Retinal pigment epithelial cell (primary cell): ENCODE measurements at regions not wholly inside any gene's neighbourhood (a gene's known extent, or its start where the extent isn't known, plus 50 kb on each side); places are given as distances from the start of the nearest gene placed in this dataset.
"Not testable (repeated sequence)": the region's sequence is repeated elsewhere in the genome, so short reads cannot be mapped to it uniquely, and the experiment has no call there.

Experiments
- DNase-seq: peaks from one replicate; pipeline ENCODE4 v3.0.0-alpha.2; 2010; ENCODE audit warnings: low read depth
- H3K4me3 ChIP-seq: 2 replicates; pipeline ENCODE4 v1.5.1; 2011; ENCODE audit warnings: mild to moderate bottlenecking, low read length, control low read depth, moderate library complexity
- TF ChIP-seq, protein P1 (sequence below): conservative IDR thresholded peaks from 2 replicates; pipeline ENCODE4 v1.5.1; 2011; ENCODE audit warnings: low read depth, low read length, control low read depth, inconsistent platforms

DNA sequence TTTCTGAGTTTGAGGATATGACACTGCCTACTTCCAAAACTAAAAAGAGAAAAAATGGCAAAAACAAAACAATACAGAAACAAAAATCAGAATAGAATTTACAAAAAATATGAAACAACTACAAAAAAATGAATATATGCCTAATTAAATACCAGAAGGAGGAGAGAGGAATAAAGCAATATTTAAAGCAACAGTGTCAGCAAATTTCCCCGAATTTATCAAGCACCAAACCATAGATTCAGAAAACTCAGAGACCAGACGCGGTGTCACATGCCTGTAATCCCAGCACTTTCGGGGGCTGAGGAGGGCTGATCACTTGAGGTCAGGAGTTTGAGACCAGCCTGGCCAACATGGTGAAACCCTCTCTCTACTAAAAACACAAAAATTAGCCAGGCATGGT, 1360.9 kb downstream of the SI start:
- TF ChIP-seq, protein P1, sequence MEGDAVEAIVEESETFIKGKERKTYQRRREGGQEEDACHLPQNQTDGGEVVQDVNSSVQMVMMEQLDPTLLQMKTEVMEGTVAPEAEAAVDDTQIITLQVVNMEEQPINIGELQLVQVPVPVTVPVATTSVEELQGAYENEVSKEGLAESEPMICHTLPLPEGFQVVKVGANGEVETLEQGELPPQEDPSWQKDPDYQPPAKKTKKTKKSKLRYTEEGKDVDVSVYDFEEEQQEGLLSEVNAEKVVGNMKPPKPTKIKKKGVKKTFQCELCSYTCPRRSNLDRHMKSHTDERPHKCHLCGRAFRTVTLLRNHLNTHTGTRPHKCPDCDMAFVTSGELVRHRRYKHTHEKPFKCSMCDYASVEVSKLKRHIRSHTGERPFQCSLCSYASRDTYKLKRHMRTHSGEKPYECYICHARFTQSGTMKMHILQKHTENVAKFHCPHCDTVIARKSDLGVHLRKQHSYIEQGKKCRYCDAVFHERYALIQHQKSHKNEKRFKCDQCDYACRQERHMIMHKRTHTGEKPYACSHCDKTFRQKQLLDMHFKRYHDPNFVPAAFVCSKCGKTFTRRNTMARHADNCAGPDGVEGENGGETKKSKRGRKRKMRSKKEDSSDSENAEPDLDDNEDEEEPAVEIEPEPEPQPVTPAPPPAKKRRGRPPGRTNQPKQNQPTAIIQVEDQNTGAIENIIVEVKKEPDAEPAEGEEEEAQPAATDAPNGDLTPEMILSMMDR = no peak
- no peak overlapping the region for H3K4me3 ChIP-seq
- DNase-seq = no peak

DNA sequence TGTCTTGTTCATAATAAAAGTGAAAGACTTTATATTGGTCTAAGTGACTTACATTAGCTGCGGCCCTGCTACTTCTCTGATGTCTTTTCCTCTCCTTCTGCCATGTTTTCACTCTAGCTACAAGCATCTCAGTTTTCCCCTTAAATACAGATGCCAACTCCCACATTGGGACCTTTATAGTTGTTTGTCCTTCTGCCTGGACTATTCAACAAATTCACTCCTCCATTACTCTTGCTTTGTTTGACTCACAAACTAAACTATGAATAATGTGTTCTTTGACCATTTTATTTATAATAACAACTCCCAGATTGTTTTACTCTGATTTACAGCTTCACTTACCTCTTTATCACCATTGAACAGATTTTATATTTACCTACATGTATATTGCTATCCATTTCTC, 1369.9 kb downstream of the SI start:
- TF ChIP-seq, protein P1 = no peak
- no peak for DNase-seq
- H3K4me3 ChIP-seq = no peak overlapping the region

DNA sequence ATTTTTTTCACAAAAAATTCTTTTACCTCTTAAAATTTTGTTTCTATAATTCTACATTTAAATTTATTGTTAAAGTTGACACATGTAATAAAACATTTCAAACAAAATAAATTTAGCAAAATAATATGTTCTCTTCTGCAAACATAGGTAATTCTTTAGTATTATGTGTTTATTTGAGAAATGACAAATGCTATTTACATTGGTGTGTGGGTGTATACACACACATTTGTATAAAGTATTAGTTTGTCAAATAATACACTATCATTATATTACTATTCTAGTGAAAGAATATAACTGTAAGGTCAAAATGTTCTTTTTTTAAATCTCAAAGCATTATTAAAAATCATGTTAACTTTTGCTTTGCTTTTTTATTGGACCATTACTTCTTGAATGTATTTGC, 1370.6 kb downstream of the SI start:
- no peak for DNase-seq
- TF ChIP-seq, protein P1 = no peak
- H3K4me3 ChIP-seq = no peak overlapping the region

DNA sequence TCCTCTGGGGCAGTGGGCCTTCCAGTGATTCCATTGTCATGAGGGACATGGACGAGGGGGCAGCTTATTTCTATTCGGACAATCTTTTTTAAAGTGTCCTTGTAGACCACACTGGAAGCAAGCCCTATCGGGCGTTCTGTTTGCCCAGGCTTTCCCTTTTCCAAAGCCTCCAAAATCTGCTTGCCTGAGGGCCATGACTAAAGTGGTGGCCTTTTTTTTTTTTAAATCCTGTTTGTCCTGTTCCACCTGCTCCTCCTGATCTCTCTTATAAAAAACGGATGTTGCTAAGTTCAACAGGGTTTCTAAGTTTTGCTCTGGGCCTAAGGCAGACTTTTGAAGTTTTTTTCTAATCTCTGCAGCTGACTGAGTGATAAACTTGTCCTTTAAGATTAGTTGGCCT, 1380.1 kb downstream of the SI start:
- not testable (repeated sequence) for H3K4me3 ChIP-seq, DNase-seq

DNA sequence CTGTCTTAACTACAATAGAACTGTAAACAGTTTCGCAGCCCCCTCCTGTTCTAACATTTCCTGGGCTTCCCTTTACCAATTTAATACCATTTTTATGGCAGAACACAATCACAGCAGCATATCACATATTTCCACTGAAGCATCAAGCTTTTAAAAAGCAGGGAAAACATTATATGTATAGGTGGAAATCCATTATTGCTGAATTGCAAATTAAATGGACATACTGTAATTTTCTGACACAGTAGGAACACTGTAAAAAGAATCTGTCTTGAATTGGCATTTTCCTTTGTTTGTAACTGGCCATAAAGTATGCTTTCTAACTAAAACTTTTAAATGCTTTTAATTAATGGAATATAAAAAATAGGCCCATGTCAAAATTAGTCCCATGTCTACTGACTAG, 1385.8 kb downstream of the SI start:
- TF ChIP-seq, protein P1 = no peak
- DNase-seq = no peak

DNA sequence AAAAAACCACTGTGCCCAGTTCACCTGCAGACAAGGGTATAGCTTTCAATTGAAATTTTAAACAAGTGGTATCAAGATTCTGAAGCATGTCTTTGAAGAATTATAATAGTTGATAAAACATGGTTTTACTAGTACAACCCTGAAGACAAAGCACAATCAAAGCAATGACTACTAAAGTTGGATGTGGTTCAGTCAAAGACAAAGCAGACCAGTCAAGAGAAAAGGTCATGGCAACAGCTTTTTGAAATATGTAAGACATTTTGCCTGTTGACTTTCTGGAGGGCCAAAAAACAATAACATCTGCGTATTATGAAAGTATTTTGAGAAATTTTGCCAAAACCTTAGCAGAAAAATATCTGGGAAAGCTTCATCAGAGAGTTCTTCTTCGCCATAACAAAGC, 1393.6 kb downstream of the SI start:
- TF ChIP-seq, protein P1 = no peak
- no peak overlapping the region for H3K4me3 ChIP-seq
- DNase-seq = no peak

More for the DNA sequence above, 1385.8 kb downstream of the SI start:
- H3K4me3 ChIP-seq = no peak overlapping the region

DNA sequence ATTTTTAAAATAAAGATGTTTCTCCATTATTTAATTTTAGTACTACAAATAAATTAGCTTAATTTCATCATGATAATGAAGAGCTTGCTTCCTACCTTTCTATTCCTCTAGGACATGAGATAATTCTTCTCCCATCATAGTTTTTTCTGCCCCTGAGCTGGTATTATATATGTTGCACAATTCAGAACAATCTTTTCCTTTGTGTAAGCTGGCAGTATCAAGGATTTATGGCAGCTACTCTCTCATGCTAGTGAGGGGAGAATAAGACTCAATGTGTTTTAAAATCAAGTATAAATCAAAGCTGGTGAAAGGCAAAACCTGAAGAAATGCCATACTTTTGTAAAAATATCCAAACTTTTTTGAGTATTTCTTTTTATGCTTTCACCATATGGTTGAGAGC, 1405.3 kb downstream of the SI start:
- H3K4me3 ChIP-seq = no peak overlapping the region
- TF ChIP-seq, protein P1 = no peak
- DNase-seq = no peak

DNA sequence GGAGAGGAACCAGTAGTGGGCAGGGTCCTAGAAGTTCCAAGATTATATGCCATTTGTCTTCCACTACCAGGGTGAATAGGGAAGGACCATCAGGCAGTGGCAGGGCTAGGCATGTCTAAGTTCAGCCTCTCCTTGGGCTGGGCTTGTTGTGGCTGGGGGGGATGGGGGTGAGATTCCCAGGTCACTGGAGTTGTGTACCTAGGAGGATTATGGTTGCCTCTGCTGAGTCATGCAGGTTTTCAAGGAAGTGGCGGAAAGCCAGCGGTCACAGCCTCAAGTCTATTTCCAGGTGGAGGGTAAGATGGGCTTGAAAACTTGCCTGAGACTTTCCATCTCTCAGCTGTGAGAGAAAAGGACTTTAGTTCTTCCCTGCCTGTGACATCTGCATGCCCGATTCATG, 1407.1 kb downstream of the SI start:
- no peak for DNase-seq
- TF ChIP-seq, protein P1 = no peak
- H3K4me3 ChIP-seq = no peak overlapping the region
